HG03342 (cell line): ENCODE measurements at regions not wholly inside any gene's neighbourhood (a gene's known extent, or its start where the extent isn't known, plus 50 kb on each side); places are given as distances from the start of the nearest gene placed in this dataset.
"Not testable (repeated sequence)": the region's sequence is repeated elsewhere in the genome, so short reads cannot be mapped to it uniquely, and the experiment has no call there.

Source experiments
- ATAC-seq: cut with Tn5 transposase; IDR thresholded peaks from one replicate; pipeline ENCODE4 v1.9.1; 2021; ENCODE audit warnings: mild to moderate bottlenecking, moderate library complexity; ENCODE audit not compliant: unreplicated experiment

- no peak for ATAC-seq
Observed at GRCh38 chr1:61028136-61028535, 54.2 kb upstream of the NFIA start.

- ATAC-seq: not testable (repeated sequence)
Observed at GRCh38 chr1:61018068-61018467, 64.3 kb upstream of the NFIA start.

- ATAC-seq: no peak
Observed at GRCh38 chr1:61017651-61018050, 64.7 kb upstream of the NFIA start.

GRCh38 chr1:61013946-61014667, 68.3 kb upstream of the NFIA start:
- ATAC-seq: no peak

- no peak for ATAC-seq
Observed at GRCh38 chr1:61013189-61013945, 69.0 kb upstream of the NFIA start.

GRCh38 chr1:61012341-61012761, 70.0 kb upstream of the NFIA start:
- no peak for ATAC-seq

- ATAC-seq: no peak
Observed at GRCh38 chr1:61011561-61012263, 70.6 kb upstream of the NFIA start.

- no peak for ATAC-seq
Observed at GRCh38 chr1:61007534-61008364, 74.6 kb upstream of the NFIA start.

GRCh38 chr1:61005614-61006580, 76.5 kb upstream of the NFIA start:
- ATAC-seq: no peak

GRCh38 chr1:61004262-61005003, 77.9 kb upstream of the NFIA start:
- ATAC-seq: no peak

- ATAC-seq: no peak
Observed at GRCh38 chr1:61000327-61000726, 82.0 kb upstream of the NFIA start.

GRCh38 chr1:60998786-60999185, 83.6 kb upstream of the NFIA start:
- ATAC-seq: no peak

- no peak for ATAC-seq
Observed at GRCh38 chr1:60994828-60995492, 87.4 kb upstream of the NFIA start.

- no peak for ATAC-seq
Observed at GRCh38 chr1:60994369-60994768, 88.0 kb upstream of the NFIA start.

- no peak for ATAC-seq
Observed at GRCh38 chr1:60992165-60992564, 90.2 kb upstream of the NFIA start.

- ATAC-seq: no peak
Observed at GRCh38 chr1:60990714-60991090, 91.7 kb upstream of the NFIA start.

- no peak for ATAC-seq
Observed at GRCh38 chr1:60989749-60990713, 92.3 kb upstream of the NFIA start.
